Epidermal melanocyte (primary cell): ENCODE measurements at regions not wholly inside any gene's neighbourhood (a gene's known extent, or its start where the extent isn't known, plus 50 kb on each side); places are given as distances from the start of the nearest gene placed in this dataset.
"Not testable (repeated sequence)": the region's sequence is repeated elsewhere in the genome, so short reads cannot be mapped to it uniquely, and the experiment has no call there.

ENCODE experiments used
- DNase-seq: peaks from one replicate; pipeline ENCODE4 v3.0.0; 2011; ENCODE audit warnings: low spot score; ENCODE audit not compliant: insufficient read length

DNA sequence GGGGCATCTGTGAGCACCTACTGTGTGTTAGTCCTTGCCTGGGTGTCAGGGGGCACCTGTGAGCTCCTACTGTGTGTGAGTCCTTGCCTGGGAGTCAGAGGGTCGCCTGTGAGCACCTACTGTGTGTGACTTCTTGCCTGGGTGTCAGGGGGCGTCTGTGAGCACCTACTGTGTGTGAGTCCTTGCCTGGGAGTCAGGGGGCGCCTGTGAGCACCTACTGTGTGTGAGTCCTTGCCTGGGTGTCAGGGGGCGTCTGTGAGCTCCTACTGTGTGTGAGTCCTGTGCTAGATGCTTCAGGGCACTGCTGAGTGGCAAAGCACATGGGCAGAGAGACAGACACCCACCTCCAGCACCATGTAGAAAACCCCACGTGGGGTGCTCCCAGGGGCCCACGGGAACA is 66.9 kb upstream of the COL5A1 start:
- not testable (repeated sequence) for DNase-seq

DNA sequence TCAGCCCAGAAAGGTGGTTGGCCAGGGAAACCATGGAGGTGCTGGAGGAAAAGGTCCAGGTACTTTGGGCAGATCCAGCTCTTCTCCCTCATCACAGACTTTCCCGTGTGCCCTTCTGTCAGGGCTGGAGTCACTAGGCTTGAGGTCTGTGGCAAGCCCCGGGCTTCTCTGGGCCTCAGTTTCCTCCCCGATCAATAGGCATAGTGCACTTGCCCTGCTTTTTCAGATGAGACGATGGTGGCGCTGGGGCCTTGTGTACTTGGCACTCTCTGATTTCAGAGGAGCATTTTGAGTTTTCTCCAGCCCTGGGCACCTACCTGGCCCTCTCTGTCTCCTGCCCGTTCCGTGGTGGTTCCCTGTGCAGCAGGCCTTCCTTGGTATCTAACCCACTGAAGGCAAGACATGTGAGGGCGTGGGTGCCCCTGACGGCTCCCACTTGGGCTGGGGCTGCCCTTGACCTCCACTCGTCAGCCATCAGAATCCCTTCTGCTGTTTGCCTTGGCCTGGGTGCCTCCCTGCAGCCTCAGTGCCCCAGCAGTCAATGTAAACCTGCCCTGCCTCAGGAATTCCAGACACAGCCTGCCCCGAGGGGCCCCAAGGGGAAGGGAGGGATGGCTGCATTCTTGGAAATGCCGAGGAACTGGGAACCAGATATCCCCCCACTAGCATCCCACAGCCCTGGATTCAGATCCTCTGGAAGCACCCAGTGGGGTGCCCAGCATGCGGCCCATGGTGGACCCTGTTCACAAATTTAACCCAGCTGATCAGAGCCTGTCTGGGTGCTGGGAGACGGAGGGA is 66.3 kb upstream of the COL5A1 start:
- no peak for DNase-seq

DNA sequence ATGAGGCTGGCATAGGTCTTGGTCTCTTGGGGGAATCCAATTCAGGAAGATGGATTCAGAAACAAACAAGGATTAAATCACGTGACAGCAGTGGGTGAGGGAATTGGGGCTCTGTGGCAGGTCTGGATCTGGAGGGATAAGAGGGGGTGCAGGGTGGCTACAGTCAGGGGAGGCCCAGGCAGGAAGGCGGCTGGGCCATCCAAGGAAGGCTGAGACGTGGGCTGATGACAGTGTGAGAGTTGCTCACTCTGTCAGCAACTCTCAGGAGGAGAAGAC is 65.8 kb upstream of the COL5A1 start:
- no peak for DNase-seq

DNA sequence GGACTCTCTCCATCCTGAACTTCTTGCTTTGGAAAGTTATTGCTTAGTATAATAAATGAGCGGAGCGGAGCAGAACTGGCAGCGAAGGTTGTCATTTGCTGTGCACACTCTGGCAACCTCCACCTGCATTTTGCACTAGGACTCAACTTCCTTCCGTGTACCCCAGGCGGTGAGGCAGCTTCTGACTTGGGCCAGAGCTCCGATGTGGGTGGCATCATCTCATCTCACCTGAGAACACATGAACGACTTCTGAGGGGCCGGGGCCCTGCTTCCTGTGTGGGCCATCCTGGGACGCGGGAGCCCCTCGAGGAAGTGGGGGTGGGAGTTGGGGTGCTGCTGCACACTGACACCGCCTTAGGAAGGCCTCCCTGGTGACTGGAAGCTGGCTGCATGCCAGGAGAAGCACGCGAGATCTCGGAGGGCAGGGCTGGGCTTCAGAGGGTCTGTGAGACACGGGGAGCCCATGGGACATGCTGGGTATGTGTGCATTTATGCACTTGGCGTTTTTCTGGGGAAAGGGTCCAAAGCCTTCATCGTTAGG is 56.5 kb upstream of the COL5A1 start:
- DNase-seq: no peak

DNA sequence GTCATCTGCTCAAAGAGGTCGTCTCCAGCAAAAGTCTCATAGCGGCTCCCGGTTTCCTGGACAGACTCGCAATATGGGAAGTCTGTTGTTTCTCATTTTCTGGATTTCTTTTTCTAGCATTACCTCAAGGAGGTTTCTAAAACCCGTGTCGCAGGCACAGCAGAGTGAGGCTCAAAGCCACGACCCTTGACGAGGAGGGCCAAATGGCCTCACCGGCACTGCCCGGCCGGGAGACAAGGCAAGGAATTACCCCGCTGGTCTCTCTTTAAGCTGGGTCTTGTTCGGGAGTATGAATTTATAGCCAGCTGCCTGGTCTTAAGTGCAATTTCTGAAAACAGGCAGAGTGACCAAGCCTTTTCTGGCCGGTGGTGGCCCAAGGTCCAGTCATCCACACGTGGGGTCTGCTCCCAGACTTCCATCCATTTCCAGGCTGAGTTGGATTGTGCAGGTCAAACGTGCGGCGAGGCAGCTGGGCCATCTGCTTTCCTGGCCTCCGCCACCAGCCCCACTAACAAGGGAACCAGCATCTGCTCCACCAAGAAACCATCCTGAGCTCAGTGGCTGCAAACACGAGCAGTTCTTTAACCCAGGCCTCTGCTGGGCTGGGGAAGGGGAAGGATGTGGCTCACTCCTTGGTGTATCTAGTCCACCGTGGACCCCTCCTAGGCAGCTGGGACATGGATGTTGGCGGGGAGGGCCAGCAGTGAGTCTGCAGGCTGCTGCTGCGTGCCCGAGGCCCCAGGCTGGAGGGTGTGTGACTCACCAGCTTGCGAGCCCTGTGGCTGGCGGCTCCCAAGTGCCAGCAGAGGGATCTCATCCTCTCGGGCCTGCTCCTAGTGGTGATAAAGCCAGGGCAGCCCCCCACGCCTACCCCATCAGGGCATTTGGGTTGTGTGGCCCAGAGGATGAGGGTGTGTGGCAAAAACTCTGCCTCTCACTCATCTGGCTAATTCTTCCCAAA is 55.6 kb upstream of the COL5A1 start:
- peak; percentile 49 for DNase-seq

DNA sequence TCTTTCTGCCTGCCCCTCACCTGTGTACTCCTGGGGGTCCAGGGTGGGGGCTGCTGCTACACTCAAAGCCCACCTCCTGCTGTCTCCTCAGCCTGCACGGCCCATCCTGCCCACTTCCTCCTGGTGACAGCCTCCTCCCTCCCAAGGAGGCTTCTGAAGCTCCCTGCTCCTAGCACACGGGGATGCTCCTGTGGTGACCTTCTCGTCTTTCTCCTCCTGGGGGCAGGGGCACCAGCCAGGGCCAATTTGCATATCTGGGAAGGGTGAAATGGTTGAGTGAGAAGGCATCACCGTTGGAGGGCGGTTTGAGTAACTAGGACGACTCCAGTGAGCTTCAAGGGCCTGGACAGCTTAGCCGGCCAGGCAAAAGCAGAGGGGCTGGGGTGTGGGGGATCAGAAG is 51.9 kb upstream of the COL5A1 start:
- no peak for DNase-seq

- DNase-seq: no peak
Measured at GRCh38 chr9:134590240-134591081, 51.1 kb upstream of the COL5A1 start.

DNA sequence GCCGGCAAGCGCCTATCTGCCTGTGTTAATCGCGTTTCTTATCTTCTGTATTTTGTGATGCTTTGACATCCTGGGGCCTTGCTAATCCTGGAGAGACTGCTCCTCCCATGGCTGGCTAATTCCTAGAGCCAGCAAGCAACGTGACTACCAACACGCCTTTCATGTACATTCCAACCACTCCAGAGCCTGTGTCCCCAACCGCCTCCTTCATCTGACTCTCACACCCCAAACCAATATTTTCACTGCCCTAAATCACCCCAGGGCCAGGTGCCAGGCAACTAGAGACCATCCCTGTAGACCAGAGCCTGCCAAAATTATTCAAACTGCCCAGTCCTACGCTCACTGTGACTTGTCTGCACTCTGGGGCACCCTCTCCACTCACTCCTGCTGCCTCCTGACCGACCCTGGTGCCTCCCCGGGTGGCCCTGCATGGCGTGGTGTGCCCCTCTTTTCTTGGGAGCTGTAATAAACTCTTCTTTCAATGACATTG is 50.5 kb upstream of the COL5A1 start:
- no peak for DNase-seq

DNA sequence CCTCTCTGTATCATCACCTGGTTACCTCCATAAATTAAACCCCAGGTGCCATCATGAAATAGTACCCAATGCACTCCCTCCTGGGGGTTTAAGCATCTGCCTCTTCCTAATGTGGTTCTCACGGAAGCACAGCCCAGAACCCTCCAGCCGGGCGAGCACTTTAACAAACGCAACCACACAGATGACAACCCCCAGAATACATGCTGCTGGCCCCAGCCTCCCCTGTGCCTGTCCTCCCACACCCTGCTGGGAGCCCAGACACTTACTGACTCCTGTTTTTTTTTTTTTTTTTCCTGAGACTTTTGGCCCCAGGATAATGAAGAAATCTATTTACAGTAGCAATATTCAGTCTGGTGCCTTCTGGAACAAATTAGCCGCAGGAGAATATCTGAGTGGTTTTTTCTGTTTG is 50.0 kb upstream of the COL5A1 start:
- DNase-seq: no peak
